Esophagus (tissue), 2 donors: ENCODE measurements at regions not wholly inside any gene's neighbourhood (a gene's known extent, or its start where the extent isn't known, plus 50 kb on each side); places are given as distances from the start of the nearest gene placed in this dataset.
"Not testable (repeated sequence)": the region's sequence is repeated elsewhere in the genome, so short reads cannot be mapped to it uniquely, and the experiment has no call there.

Experiments used
- H3K27ac ChIP-seq, 2 donors: one replicate each; pipeline ENCODE4 v1.5.1; 2013; ENCODE audit warnings: low read depth in 2 of 2, mild to moderate bottlenecking in 2 of 2, inconsistent platforms in 1 of 2, low read length in 1 of 2, moderate library complexity in 1 of 2
- H3K27me3 ChIP-seq, 2 donors: one replicate each; pipeline ENCODE4 v1.6.1; 2013; ENCODE audit warnings: low read length in 2 of 2, control low read depth in 1 of 2, mild to moderate bottlenecking in 1 of 2; ENCODE audit not compliant: insufficient read depth in 2 of 2, control insufficient read depth in 1 of 2
- H3K36me3 ChIP-seq, 2 donors: one replicate each; pipeline ENCODE4 v1.6.1; 2013; ENCODE audit warnings: low read length in 1 of 2; ENCODE audit not compliant: control insufficient read depth in 2 of 2, insufficient read depth in 2 of 2
- H3K4me1 ChIP-seq, 2 donors: one replicate each; pipeline ENCODE4 v1.6.1; 2013; ENCODE audit warnings: low read length in 1 of 2; ENCODE audit not compliant: control insufficient read depth in 2 of 2, insufficient read depth in 2 of 2
- H3K4me3 ChIP-seq, 2 donors: one replicate each; pipeline ENCODE4 v1.5.1; 2013; ENCODE audit warnings: low read length in 2 of 2, mild to moderate bottlenecking in 2 of 2, low read depth in 1 of 2, moderate library complexity in 1 of 2
- H3K9me3 ChIP-seq, 2 donors: one replicate each; pipeline ENCODE4 v1.6.1; 2013; ENCODE audit warnings: mild to moderate bottlenecking in 2 of 2, low read depth in 1 of 2, low read length in 1 of 2, moderate library complexity in 1 of 2; ENCODE audit not compliant: control insufficient read depth in 2 of 2, insufficient read depth in 1 of 2
- WGBS, 2 donors: extraction: QIAGEN DNeasy Blood & Tissue Kit; methylation state at CpG; one replicate each; pipeline ENCODE4 v1.1.7; 2013; 5-methylcytosine and 5-hydroxymethylcytosine counted together
- donor health status: healthy with polysubstance abuse.
- donor health status: Bipolar disorder and iron deficiency.

GRCh38 chr16:18204786-18205185 is 131.8 kb downstream of the NPIPA8 start:
- not testable (repeated sequence) for H3K9me3 ChIP-seq, H3K4me3 ChIP-seq
- WGBS, 2 donors = no CpG with 5 or more reads among the region's 1 CpG

DNA sequence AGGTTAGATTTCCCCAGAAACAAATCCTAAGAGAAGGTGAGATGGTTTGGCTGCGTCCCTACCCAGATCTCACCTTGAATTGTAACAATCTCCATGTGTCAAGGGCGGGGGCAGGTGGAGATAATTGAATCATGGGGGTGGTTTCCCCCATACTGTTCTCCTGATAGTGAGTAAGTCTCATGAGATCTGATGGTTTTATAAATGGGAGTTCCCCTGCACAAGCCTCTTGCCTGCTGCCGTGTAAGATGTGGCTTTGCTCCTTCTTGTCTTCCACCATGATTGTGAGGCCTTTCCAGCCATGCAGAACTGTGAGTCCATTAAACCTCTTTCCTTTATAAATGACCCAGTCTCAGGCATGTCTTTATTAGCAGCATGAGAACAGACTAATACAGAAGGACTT is 132.2 kb downstream of the NPIPA8 start:
- not testable (repeated sequence) for H3K4me1 ChIP-seq, H3K9me3 ChIP-seq, H3K27ac ChIP-seq, H3K36me3 ChIP-seq, H3K27me3 ChIP-seq, H3K4me3 ChIP-seq
- 79 to 82% methylated on average over 2 to 3 of the region's 3 CpGs for WGBS, 2 donors

More at GRCh38 chr16:18204786-18205185, 131.8 kb downstream of the NPIPA8 start:
- H3K27me3 ChIP-seq, H3K4me1 ChIP-seq, H3K36me3 ChIP-seq, H3K27ac ChIP-seq: not testable (repeated sequence)

- 84 to 87% methylated on average over 3 of the region's 3 CpGs for WGBS, 2 donors
Observed at GRCh38 chr16:18201511-18201910, 135.0 kb downstream of the NPIPA8 start.

GRCh38 chr16:18192389-18192788 is 144.1 kb downstream of the NPIPA8 start:
- H3K9me3 ChIP-seq, H3K4me1 ChIP-seq: not testable (repeated sequence)
- WGBS, 2 donors = 50 to 55% methylated on average over 1 to 2 of the region's 2 CpGs

More at GRCh38 chr16:18201511-18201910, 135.0 kb downstream of the NPIPA8 start:
- not testable (repeated sequence) for H3K4me1 ChIP-seq, H3K36me3 ChIP-seq, H3K27me3 ChIP-seq, H3K4me3 ChIP-seq, H3K9me3 ChIP-seq, H3K27ac ChIP-seq

GRCh38 chr16:18190179-18190578 is 146.4 kb downstream of the NPIPA8 start:
- H3K4me1 ChIP-seq, H3K27me3 ChIP-seq, H3K4me3 ChIP-seq, H3K9me3 ChIP-seq, H3K27ac ChIP-seq, H3K36me3 ChIP-seq: not testable (repeated sequence)
- 45 to 63% methylated on average over 1 of the region's 8 CpGs for WGBS, 2 donors

More at GRCh38 chr16:18192389-18192788, 144.1 kb downstream of the NPIPA8 start:
- not testable (repeated sequence) for H3K27ac ChIP-seq, H3K36me3 ChIP-seq, H3K4me3 ChIP-seq, H3K27me3 ChIP-seq

DNA sequence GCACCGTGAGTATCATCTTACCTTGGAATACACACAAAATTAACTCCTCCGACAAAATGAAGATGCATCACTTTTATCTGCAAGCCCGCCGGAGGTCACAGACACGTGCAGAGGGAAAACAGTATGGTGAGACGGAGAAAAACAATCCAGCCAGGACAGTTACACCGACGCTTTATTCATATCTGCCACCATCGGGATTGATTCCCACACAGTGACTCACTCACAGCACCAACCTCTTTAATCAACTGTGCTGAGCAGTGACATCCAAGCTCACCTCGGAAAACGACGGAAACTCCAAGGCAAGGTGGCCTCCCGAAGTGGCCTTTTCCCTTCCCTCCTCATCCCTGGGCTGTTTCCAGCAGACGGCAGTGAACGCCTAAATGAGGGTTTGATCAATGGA is 151.8 kb downstream of the NPIPA8 start:
- H3K36me3 ChIP-seq, H3K4me1 ChIP-seq, H3K9me3 ChIP-seq, H3K4me3 ChIP-seq, H3K27me3 ChIP-seq, H3K27ac ChIP-seq: not testable (repeated sequence)
- 67 to 68% methylated on average over 5 to 7 of the region's 15 CpGs for WGBS, 2 donors

- WGBS, 2 donors = 56 to 57% methylated on average over 2 of the region's 6 CpGs
- H3K27me3 ChIP-seq, H3K9me3 ChIP-seq, H3K36me3 ChIP-seq, H3K4me3 ChIP-seq, H3K27ac ChIP-seq, H3K4me1 ChIP-seq: not testable (repeated sequence)
Observed at GRCh38 chr16:18181028-18181427, 155.5 kb downstream of the NPIPA8 start.

GRCh38 chr16:18173945-18174497 is 162.5 kb downstream of the NPIPA8 start:
- not testable (repeated sequence) for H3K4me3 ChIP-seq, H3K9me3 ChIP-seq, H3K4me1 ChIP-seq, H3K27ac ChIP-seq, H3K27me3 ChIP-seq, H3K36me3 ChIP-seq
- 52 to 64% methylated on average over 2 of the region's 2 CpGs for WGBS, 2 donors

GRCh38 chr16:18162293-18162692 is 174.2 kb downstream of the NPIPA8 start:
- H3K27me3 ChIP-seq = not testable (repeated sequence)
- WGBS, 2 donors = 27 to 51% methylated on average over 2 to 3 of the region's 3 CpGs

GRCh38 chr16:18161224-18161623 is 175.3 kb downstream of the NPIPA8 start:
- H3K27ac ChIP-seq, H3K27me3 ChIP-seq, H3K4me3 ChIP-seq, H3K9me3 ChIP-seq, H3K36me3 ChIP-seq, H3K4me1 ChIP-seq: not testable (repeated sequence)
- 62 to 75% methylated on average over 4 of the region's 4 CpGs for WGBS, 2 donors

More at GRCh38 chr16:18162293-18162692, 174.2 kb downstream of the NPIPA8 start:
- H3K4me3 ChIP-seq, H3K9me3 ChIP-seq, H3K27ac ChIP-seq, H3K36me3 ChIP-seq, H3K4me1 ChIP-seq: not testable (repeated sequence)
